ENCODE measurements at regions not wholly inside any gene's neighbourhood (a gene's known extent, or its start where the extent isn't known, plus 50 kb on each side); places are given as distances from the start of the nearest gene placed in this dataset.

DNA sequence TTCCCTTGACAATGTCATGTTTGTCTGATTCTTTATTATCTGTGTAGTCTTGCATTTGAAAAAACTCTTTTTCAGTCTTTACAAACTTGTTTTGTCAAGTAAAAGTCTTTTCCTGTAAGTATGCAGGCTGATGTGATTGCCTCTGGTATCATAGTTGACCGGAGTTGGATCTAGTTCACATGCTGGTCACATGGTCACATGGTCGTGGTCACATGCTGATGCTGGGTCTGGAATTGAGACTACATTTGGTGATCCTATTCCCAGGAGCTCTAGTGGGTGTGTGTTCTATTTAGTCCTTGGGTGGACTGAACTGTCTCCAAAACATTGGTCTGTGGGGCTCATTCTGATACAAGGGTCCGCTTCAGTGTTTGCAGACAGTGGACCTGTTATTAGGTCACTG is 1798.8 kb upstream of the PRR20A start:
- TF ChIP-seq, protein P1, sequence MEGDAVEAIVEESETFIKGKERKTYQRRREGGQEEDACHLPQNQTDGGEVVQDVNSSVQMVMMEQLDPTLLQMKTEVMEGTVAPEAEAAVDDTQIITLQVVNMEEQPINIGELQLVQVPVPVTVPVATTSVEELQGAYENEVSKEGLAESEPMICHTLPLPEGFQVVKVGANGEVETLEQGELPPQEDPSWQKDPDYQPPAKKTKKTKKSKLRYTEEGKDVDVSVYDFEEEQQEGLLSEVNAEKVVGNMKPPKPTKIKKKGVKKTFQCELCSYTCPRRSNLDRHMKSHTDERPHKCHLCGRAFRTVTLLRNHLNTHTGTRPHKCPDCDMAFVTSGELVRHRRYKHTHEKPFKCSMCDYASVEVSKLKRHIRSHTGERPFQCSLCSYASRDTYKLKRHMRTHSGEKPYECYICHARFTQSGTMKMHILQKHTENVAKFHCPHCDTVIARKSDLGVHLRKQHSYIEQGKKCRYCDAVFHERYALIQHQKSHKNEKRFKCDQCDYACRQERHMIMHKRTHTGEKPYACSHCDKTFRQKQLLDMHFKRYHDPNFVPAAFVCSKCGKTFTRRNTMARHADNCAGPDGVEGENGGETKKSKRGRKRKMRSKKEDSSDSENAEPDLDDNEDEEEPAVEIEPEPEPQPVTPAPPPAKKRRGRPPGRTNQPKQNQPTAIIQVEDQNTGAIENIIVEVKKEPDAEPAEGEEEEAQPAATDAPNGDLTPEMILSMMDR (IDR thresholded peaks at IDR 0.05), result no peak
- no peak for TF ChIP-seq EZH2 (IDR thresholded peaks at IDR 0.05; ENCODE audit: borderline replicate concordance, insufficient read depth, low read depth, low read length, poor library complexity, severe bottlenecking)

All from B cell (primary cell).